Keratinocyte (primary cell): ENCODE measurements at regions not wholly inside any gene's neighbourhood (a gene's known extent, or its start where the extent isn't known, plus 50 kb on each side); places are given as distances from the start of the nearest gene placed in this dataset.

Experiments
- DNase-seq: peaks from one replicate; pipeline ENCODE4 v3.0.0-alpha.2; 2011; ENCODE audit warnings: low read depth, missing footprints, low spot score
- FAIRE-seq: peaks from 2 replicates; lab custom pipeline; 2011; peaks lifted over from hg19 to GRCh38; lab: Jason Lieb, UNC
- H2AFZ ChIP-seq: 2 replicates; pipeline ENCODE4 v1.6.0; 2012; ENCODE audit warnings: low read length, control low read depth, inconsistent platforms; ENCODE audit not compliant: control insufficient read depth
- H3K27ac ChIP-seq: 2 replicates; pipeline ENCODE4 v1.5.1; 2011; ENCODE audit warnings: low read length; ENCODE audit not compliant: control insufficient read depth, insufficient read depth
- H3K27me3 ChIP-seq: 3 replicates; pipeline ENCODE4 v1.6.0; 2011; ENCODE audit warnings: low read length; ENCODE audit not compliant: control insufficient read depth, insufficient read depth; ENCODE audit errors: extremely low read depth
- H3K36me3 ChIP-seq, 2 experiments: 2 replicates in 1 of 2; 3 replicates in 1 of 2; pipeline ENCODE4 v1.5.1; 2011; ENCODE audit warnings: low read length in 2 of 2, mild to moderate bottlenecking in 1 of 2; ENCODE audit not compliant: control insufficient read depth in 2 of 2, insufficient read depth in 2 of 2; ENCODE audit errors: extremely low read depth in 1 of 2
- H3K4me1 ChIP-seq: 3 replicates; pipeline ENCODE4 v1.5.1; 2011; ENCODE audit warnings: low read length; ENCODE audit not compliant: control insufficient read depth, insufficient read depth; ENCODE audit errors: extremely low read depth
- H3K4me2 ChIP-seq: 3 replicates; pipeline ENCODE4 v1.6.0; 2011; ENCODE audit warnings: low read depth, low read length; ENCODE audit not compliant: control insufficient read depth, insufficient read depth; ENCODE audit errors: extremely low read depth
- H3K4me3 ChIP-seq, 3 experiments: fragments of 200-600 bp in 1 of 3; sonication (generic) in 1 of 3; 2 replicates in 2 of 3; 3 replicates in 1 of 3; pipeline ENCODE4 v1.5.1; 2011 to 2016; ENCODE audit warnings: low read length in 3 of 3, mild to moderate bottlenecking in 3 of 3, control low read depth in 2 of 3, inconsistent platforms in 1 of 3, low read depth in 1 of 3, mixed read lengths in 1 of 3, mixed run types in 1 of 3, moderate library complexity in 1 of 3; ENCODE audit not compliant: control insufficient read depth in 2 of 3, insufficient read depth in 2 of 3; ENCODE audit errors: extremely low read depth in 1 of 3
- H3K79me2 ChIP-seq: 2 replicates; pipeline ENCODE4 v1.6.0; 2012; ENCODE audit warnings: low read length; ENCODE audit not compliant: control insufficient read depth, insufficient read depth
- H3K9ac ChIP-seq: 3 replicates; pipeline ENCODE4 v1.6.0; 2011; ENCODE audit warnings: low read length; ENCODE audit not compliant: control insufficient read depth, insufficient read depth; ENCODE audit errors: extremely low read depth
- H3K9me1 ChIP-seq: 3 replicates; pipeline ENCODE4 v1.6.0; 2011; ENCODE audit warnings: low read length; ENCODE audit not compliant: control insufficient read depth, insufficient read depth; ENCODE audit errors: extremely low read depth
- H3K9me3 ChIP-seq: 2 replicates; pipeline ENCODE4 v1.5.1; 2012; ENCODE audit warnings: low read depth, low read length; ENCODE audit not compliant: control insufficient read depth
- H4K20me1 ChIP-seq: 3 replicates; pipeline ENCODE4 v1.6.0; 2011; ENCODE audit warnings: low read length; ENCODE audit not compliant: control insufficient read depth, insufficient read depth; ENCODE audit errors: extremely low read depth
- CTCF ChIP-seq, 3 experiments: IDR thresholded peaks in 1 of 3; conservative IDR thresholded peaks in 1 of 3; optimal IDR thresholded peaks in 1 of 3; 2 replicates in 2 of 3; 3 replicates in 1 of 3; pipeline versions ENCODE3 to v1.5.1; 2011; ENCODE audit warnings: low read length in 3 of 3, mild to moderate bottlenecking in 3 of 3, moderate library complexity in 2 of 3, control low read depth in 1 of 3, inconsistent platforms in 1 of 3; ENCODE audit not compliant: insufficient read depth in 2 of 3; ENCODE audit errors: extremely low read depth in 1 of 3
- EZH2 ChIP-seq: IDR thresholded peaks from one replicate; pipeline ENCODE4 v1.6.1; 2012; ENCODE audit warnings: inconsistent platforms, mild to moderate bottlenecking, low read length, moderate library complexity
- dilution Hi-C: fragments of 300-500 bp; cut with MboI; formaldehyde crosslinking; loops from one replicate; pipeline ENCODE4 v1.7.0; 2020; ENCODE audit warnings: low sequenced_read_pairs; ENCODE audit not compliant: extremely low pct_ligation_motif_present
- small RNA-seq, 3 experiments: library from RNA; depleted of rRNA; stranded (forward); fragments of <200 nt; gene quantifications; one replicate each; pipeline ENCODE3, GENCODE V24; 2012; ENCODE audit warnings: low read depth in 3 of 3, low replicate concordance in 1 of 3; ENCODE audit not compliant: insufficient read length in 3 of 3

GRCh38 chr7:4631380-4632179 lies 50.5 kb upstream of the FOXK1 start:
- H3K36me3 ChIP-seq = no peaks in the 10 kb centered on the region
- dilution Hi-C loops = no loop called here
- peak; percentile 97 for FAIRE-seq
- no peaks in the 10 kb centered on the region for H4K20me1 ChIP-seq
- no peaks in the 10 kb centered on the region for H3K79me2 ChIP-seq
- peak overlapping the region; percentile 66 for H3K9ac ChIP-seq
- H3K27me3 ChIP-seq = no peaks in the 10 kb centered on the region
- peak overlapping the region; percentile 67 for H3K27ac ChIP-seq
- peak overlapping the region; percentile 91 for H3K4me2 ChIP-seq
- no peaks in the 10 kb centered on the region for H3K9me1 ChIP-seq
- TF ChIP-seq CTCF (optimal IDR thresholded peaks at IDR 0.05 in 1 of 3, IDR thresholded peaks at IDR 0.05 in 1 of 3, conservative IDR thresholded peaks at IDR 0.05 in 1 of 3; ENCODE audit: extremely low read depth in 1 of 3, insufficient read depth in 2 of 3, low read length in 3 of 3) (peak; percentile 78 to 89 (median 88)), EZH2 (no peak)
- H3K4me3 ChIP-seq = peak overlapping the region; percentile 12 to 59 (median 58)
- no peaks in the 10 kb centered on the region for H3K9me3 ChIP-seq
- peaks cover 12% of the 10 kb centered on the region for H3K4me1 ChIP-seq
- DNase-seq = no peak
- peak overlapping the region; percentile 96 for H2AFZ ChIP-seq

Small RNA genes lying in the stretch of these regions (small RNA-seq; reads per million reads assigned to genes)
- gene CYP3A54P = 0 reads per million in 3 experiments
